Liver (tissue), 8 donors: ENCODE measurements at regions not wholly inside any gene's neighbourhood (a gene's known extent, or its start where the extent isn't known, plus 50 kb on each side); places are given as distances from the start of the nearest gene placed in this dataset.

ENCODE experiments used
- DNase-seq: peaks from one replicate; pipeline ENCODE4 v3.0.0-alpha.2; 2017; ENCODE audit warnings: low spot score
- H3K27ac ChIP-seq, 2 donors: one replicate each; pipeline ENCODE4 v1.7.0; 2013; ENCODE audit warnings: inconsistent platforms in 2 of 2, low read length in 2 of 2, control low read depth in 1 of 2, low read depth in 1 of 2, mild to moderate bottlenecking in 1 of 2
- H3K27me3 ChIP-seq, 4 donors: one replicate each; pipeline versions ENCODE4 v1.6.1 to v1.7.0; 2013; ENCODE audit warnings: low read length in 3 of 4, inconsistent platforms in 1 of 4, mild to moderate bottlenecking in 1 of 4, moderate library complexity in 1 of 4; ENCODE audit not compliant: control insufficient read depth in 4 of 4, insufficient read depth in 4 of 4
- H3K36me3 ChIP-seq, 4 donors: one replicate each; pipeline versions ENCODE4 v1.6.1 to v1.7.0; 2013; ENCODE audit warnings: low read length in 3 of 4, mild to moderate bottlenecking in 3 of 4, low read depth in 1 of 4, moderate library complexity in 1 of 4; ENCODE audit not compliant: control insufficient read depth in 4 of 4, insufficient read depth in 3 of 4
- H3K4me1 ChIP-seq, 4 donors: one replicate each; pipeline versions ENCODE4 v1.6.1 to v1.7.0; 2013; ENCODE audit warnings: low read length in 3 of 4, mild to moderate bottlenecking in 3 of 4, moderate library complexity in 1 of 4; ENCODE audit not compliant: control insufficient read depth in 4 of 4, insufficient read depth in 4 of 4
- H3K4me3 ChIP-seq, 3 donors: one replicate each; pipeline versions ENCODE4 v1.6.1 to v1.7.0; 2013; ENCODE audit warnings: low read length in 3 of 3, control low read depth in 1 of 3, low read depth in 1 of 3, mild to moderate bottlenecking in 1 of 3
- H3K9ac ChIP-seq, 2 donors: one replicate each; pipeline ENCODE4 v1.7.0; 2013; ENCODE audit warnings: low read length in 2 of 2, mild to moderate bottlenecking in 2 of 2, moderate library complexity in 2 of 2, control low read depth in 1 of 2, low read depth in 1 of 2
- H3K9me3 ChIP-seq, 4 donors: one replicate each; pipeline versions ENCODE4 v1.6.1 to v1.7.0; 2013; ENCODE audit warnings: low read length in 3 of 4; ENCODE audit not compliant: control insufficient read depth in 4 of 4
- ATF3 ChIP-seq: IDR thresholded peaks from 2 replicates; pipeline ENCODE4 v1.6.1; 2016; ENCODE audit warnings: antibody characterized with exemption
- CTCF ChIP-seq: fragments of 150-350 bp; IDR thresholded peaks from 2 replicates; pipeline ENCODE4 v1.5.1; 2017; ENCODE audit warnings: improper control_type of control experiment, low read depth, low read length; ENCODE audit not compliant: missing input control
- EGR1 ChIP-seq, 2 donors: IDR thresholded peaks; 2 replicates each; pipeline ENCODE4 v1.6.1; 2016 to 2018; ENCODE audit warnings: antibody characterized with exemption in 2 of 2, low read depth in 2 of 2
- GABPA ChIP-seq, 2 donors: IDR thresholded peaks in 1 of 2; conservative IDR thresholded peaks in 1 of 2; 2 replicates each; pipeline ENCODE4 v1.6.1; 2016; ENCODE audit warnings: antibody characterized with exemption in 2 of 2, mild to moderate bottlenecking in 1 of 2, moderate library complexity in 1 of 2
- JUND ChIP-seq, 2 donors: IDR thresholded peaks; 2 replicates each; pipeline ENCODE4 v1.6.1; 2016; ENCODE audit warnings: antibody characterized with exemption in 2 of 2
- MAX ChIP-seq: IDR thresholded peaks from 2 replicates; pipeline ENCODE4 v1.6.1; 2016; ENCODE audit warnings: antibody characterized with exemption
- NR2F2 ChIP-seq: IDR thresholded peaks from 2 replicates; pipeline ENCODE4 v1.6.1; 2016; ENCODE audit warnings: antibody characterized with exemption
- RAD21 ChIP-seq, 2 donors: IDR thresholded peaks; 2 replicates each; pipeline ENCODE4 v1.6.1; 2016; ENCODE audit warnings: antibody characterized with exemption in 2 of 2, mild to moderate bottlenecking in 2 of 2
- REST ChIP-seq: IDR thresholded peaks from 2 replicates; pipeline ENCODE4 v1.6.1; 2016; ENCODE audit warnings: antibody characterized with exemption, mild to moderate bottlenecking
- RXRA ChIP-seq, 2 donors: IDR thresholded peaks; 2 replicates each; pipeline ENCODE4 v1.6.1; 2017 to 2018; ENCODE audit warnings: antibody characterized with exemption in 2 of 2, mild to moderate bottlenecking in 1 of 2
- SP1 ChIP-seq: IDR thresholded peaks from 2 replicates; pipeline ENCODE4 v1.6.1; 2018; ENCODE audit warnings: antibody characterized with exemption, mild to moderate bottlenecking
- TAF1 ChIP-seq: conservative IDR thresholded peaks from 2 replicates; pipeline ENCODE4 v1.6.1; 2016; ENCODE audit warnings: antibody characterized with exemption, mild to moderate bottlenecking
- YY1 ChIP-seq: IDR thresholded peaks from 2 replicates; pipeline ENCODE4 v1.6.1; 2016; ENCODE audit warnings: antibody characterized with exemption, mild to moderate bottlenecking
- ZBTB33 ChIP-seq: IDR thresholded peaks from 2 replicates; pipeline ENCODE4 v1.6.1; 2016; ENCODE audit warnings: antibody characterized with exemption
- WGBS: extraction: QIAGEN DNeasy Blood & Tissue Kit; methylation state at CpG from one replicate; pipeline ENCODE4 v1.1.7; 2013; 5-methylcytosine and 5-hydroxymethylcytosine counted together
- donor health status: healthy.
- donor health status: healthy.
- donor health status: healthy.
- donor health status: healthy.
- donor health status: healthy.

GRCh38 chr13:37382146-37382545 is 216.4 kb downstream of the POSTN start:
- Histone ChIP-seq H3K4me3 (no peak overlapping the region), H3K27ac (no peak overlapping the region), H3K36me3 (no peaks in the 10 kb centered on the region), H3K4me1 (no peaks in the 10 kb centered on the region), H3K27me3 (no peaks in the 10 kb centered on the region), H3K9ac (no peak overlapping the region), H3K9me3 (peaks cover 0 to 2% (median 0%) of the 10 kb centered on the region in 4 donors)
- TF ChIP-seq CTCF (no peak), YY1 (no peak), RAD21 (IDR thresholded peaks at IDR 0.05) (no peak), EGR1 (IDR thresholded peaks at IDR 0.05; ENCODE audit: low read depth in 2 of 2) (no peak), MAX (no peak), NR2F2 (no peak), TAF1 (no peak), GABPA (IDR thresholded peaks at IDR 0.05 in 1 of 2, conservative IDR thresholded peaks at IDR 0.05 in 1 of 2) (no peak), SP1 (no peak), ZBTB33 (no peak), ATF3 (no peak), JUND (IDR thresholded peaks at IDR 0.05) (no peak), RXRA (IDR thresholded peaks at IDR 0.05) (no peak)
- 58% methylated on average over 2 of the region's 2 CpGs for WGBS
- DNase-seq: no peak

- H3K4me1 ChIP-seq: no peaks in the 10 kb centered on the region
- H3K4me3 ChIP-seq: no peak overlapping the region
- H3K36me3 ChIP-seq: no peaks in the 10 kb centered on the region
- no peak for TF ChIP-seq ZBTB33
- TF ChIP-seq GABPA (IDR thresholded peaks at IDR 0.05 in 1 of 2, conservative IDR thresholded peaks at IDR 0.05 in 1 of 2): no peak
- TF ChIP-seq REST: no peak
- TF ChIP-seq TAF1: no peak
- TF ChIP-seq NR2F2: no peak
- no peak for TF ChIP-seq RAD21 (IDR thresholded peaks at IDR 0.05)
- H3K27me3 ChIP-seq: no peaks in the 10 kb centered on the region
- DNase-seq: no peak
- H3K9me3 ChIP-seq: peaks cover 0 to 2% (median 0%) of the 10 kb centered on the region in 4 donors
- no peak overlapping the region for H3K9ac ChIP-seq
- H3K27ac ChIP-seq: no peak overlapping the region
- WGBS: 70% methylated on average over 1 of the region's 1 CpG
Measured at GRCh38 chr13:37381502-37381901, 217.1 kb downstream of the POSTN start.
